Keratinocyte (primary cell): ENCODE measurements at regions not wholly inside any gene's neighbourhood (a gene's known extent, or its start where the extent isn't known, plus 50 kb on each side); places are given as distances from the start of the nearest gene placed in this dataset.

Source experiments
- DNase-seq: peaks from one replicate; pipeline ENCODE4 v3.0.0-alpha.2; 2011; ENCODE audit warnings: low read depth, missing footprints, low spot score
- FAIRE-seq: peaks from 2 replicates; lab custom pipeline; 2011; peaks lifted over from hg19 to GRCh38; lab: Jason Lieb, UNC
- H2AFZ ChIP-seq: 2 replicates; pipeline ENCODE4 v1.6.0; 2012; ENCODE audit warnings: low read length, control low read depth, inconsistent platforms; ENCODE audit not compliant: control insufficient read depth
- H3K27ac ChIP-seq: 2 replicates; pipeline ENCODE4 v1.5.1; 2011; ENCODE audit warnings: low read length; ENCODE audit not compliant: control insufficient read depth, insufficient read depth
- H3K27me3 ChIP-seq: 3 replicates; pipeline ENCODE4 v1.6.0; 2011; ENCODE audit warnings: low read length; ENCODE audit not compliant: control insufficient read depth, insufficient read depth; ENCODE audit errors: extremely low read depth
- H3K36me3 ChIP-seq, 2 experiments: 2 replicates in 1 of 2; 3 replicates in 1 of 2; pipeline ENCODE4 v1.5.1; 2011; ENCODE audit warnings: low read length in 2 of 2, mild to moderate bottlenecking in 1 of 2; ENCODE audit not compliant: control insufficient read depth in 2 of 2, insufficient read depth in 2 of 2; ENCODE audit errors: extremely low read depth in 1 of 2
- H3K4me1 ChIP-seq: 3 replicates; pipeline ENCODE4 v1.5.1; 2011; ENCODE audit warnings: low read length; ENCODE audit not compliant: control insufficient read depth, insufficient read depth; ENCODE audit errors: extremely low read depth
- H3K4me2 ChIP-seq: 3 replicates; pipeline ENCODE4 v1.6.0; 2011; ENCODE audit warnings: low read depth, low read length; ENCODE audit not compliant: control insufficient read depth, insufficient read depth; ENCODE audit errors: extremely low read depth
- H3K4me3 ChIP-seq, 3 experiments: fragments of 200-600 bp in 1 of 3; sonication (generic) in 1 of 3; 2 replicates in 2 of 3; 3 replicates in 1 of 3; pipeline ENCODE4 v1.5.1; 2011 to 2016; ENCODE audit warnings: low read length in 3 of 3, mild to moderate bottlenecking in 3 of 3, control low read depth in 2 of 3, inconsistent platforms in 1 of 3, low read depth in 1 of 3, mixed read lengths in 1 of 3, mixed run types in 1 of 3, moderate library complexity in 1 of 3; ENCODE audit not compliant: control insufficient read depth in 2 of 3, insufficient read depth in 2 of 3; ENCODE audit errors: extremely low read depth in 1 of 3
- H3K79me2 ChIP-seq: 2 replicates; pipeline ENCODE4 v1.6.0; 2012; ENCODE audit warnings: low read length; ENCODE audit not compliant: control insufficient read depth, insufficient read depth
- H3K9ac ChIP-seq: 3 replicates; pipeline ENCODE4 v1.6.0; 2011; ENCODE audit warnings: low read length; ENCODE audit not compliant: control insufficient read depth, insufficient read depth; ENCODE audit errors: extremely low read depth
- H3K9me1 ChIP-seq: 3 replicates; pipeline ENCODE4 v1.6.0; 2011; ENCODE audit warnings: low read length; ENCODE audit not compliant: control insufficient read depth, insufficient read depth; ENCODE audit errors: extremely low read depth
- H3K9me3 ChIP-seq: 2 replicates; pipeline ENCODE4 v1.5.1; 2012; ENCODE audit warnings: low read depth, low read length; ENCODE audit not compliant: control insufficient read depth
- H4K20me1 ChIP-seq: 3 replicates; pipeline ENCODE4 v1.6.0; 2011; ENCODE audit warnings: low read length; ENCODE audit not compliant: control insufficient read depth, insufficient read depth; ENCODE audit errors: extremely low read depth
- EZH2 ChIP-seq: IDR thresholded peaks from one replicate; pipeline ENCODE4 v1.6.1; 2012; ENCODE audit warnings: inconsistent platforms, mild to moderate bottlenecking, low read length, moderate library complexity
- dilution Hi-C: fragments of 300-500 bp; cut with MboI; formaldehyde crosslinking; loops from one replicate; pipeline ENCODE4 v1.7.0; 2020; ENCODE audit warnings: low sequenced_read_pairs; ENCODE audit not compliant: extremely low pct_ligation_motif_present
- TF ChIP-seq, protein P1 (sequence below), 3 experiments: IDR thresholded peaks in 1 of 3; conservative IDR thresholded peaks in 1 of 3; optimal IDR thresholded peaks in 1 of 3; 2 replicates in 2 of 3; 3 replicates in 1 of 3; pipeline versions ENCODE3 to v1.5.1; 2011; ENCODE audit warnings: low read length in 3 of 3, mild to moderate bottlenecking in 3 of 3, moderate library complexity in 2 of 3, control low read depth in 1 of 3, inconsistent platforms in 1 of 3; ENCODE audit not compliant: insufficient read depth in 2 of 3; ENCODE audit errors: extremely low read depth in 1 of 3

DNA sequence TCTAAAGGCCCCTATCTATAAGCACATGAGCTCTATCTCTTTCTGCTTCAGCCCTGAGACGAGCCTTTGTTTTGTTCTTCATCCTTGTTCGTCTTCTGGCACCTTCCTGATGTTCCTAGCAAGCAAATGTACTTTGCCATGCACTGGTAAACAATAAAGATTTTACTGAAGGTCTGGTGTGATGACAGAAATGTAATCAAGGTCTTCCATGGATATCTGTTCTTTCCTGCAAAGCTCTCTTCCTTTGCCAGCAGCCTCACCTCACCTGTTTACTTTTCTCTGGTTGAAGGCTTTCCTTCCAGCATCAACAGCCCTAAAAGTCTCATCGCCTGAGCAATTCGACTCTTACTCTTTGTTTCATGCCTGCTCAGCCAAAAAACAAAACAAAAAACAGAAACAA is 330.3 kb downstream of the PCNX1 start:
- Histone ChIP-seq H3K4me2 (no peak overlapping the region), H3K9me1 (no peaks in the 10 kb centered on the region), H3K9me3 (no peaks in the 10 kb centered on the region), H3K27ac (no peak overlapping the region), H3K27me3 (no peaks in the 10 kb centered on the region), H3K4me1 (peaks cover 19% of the 10 kb centered on the region), H3K4me3 (no peak overlapping the region), H3K9ac (no peak overlapping the region), H3K36me3 (no peaks in the 10 kb centered on the region), H4K20me1 (no peaks in the 10 kb centered on the region), H3K79me2 (no peaks in the 10 kb centered on the region), H2AFZ (no peak overlapping the region)
- dilution Hi-C loops: no loop called here
- TF ChIP-seq, protein P1, sequence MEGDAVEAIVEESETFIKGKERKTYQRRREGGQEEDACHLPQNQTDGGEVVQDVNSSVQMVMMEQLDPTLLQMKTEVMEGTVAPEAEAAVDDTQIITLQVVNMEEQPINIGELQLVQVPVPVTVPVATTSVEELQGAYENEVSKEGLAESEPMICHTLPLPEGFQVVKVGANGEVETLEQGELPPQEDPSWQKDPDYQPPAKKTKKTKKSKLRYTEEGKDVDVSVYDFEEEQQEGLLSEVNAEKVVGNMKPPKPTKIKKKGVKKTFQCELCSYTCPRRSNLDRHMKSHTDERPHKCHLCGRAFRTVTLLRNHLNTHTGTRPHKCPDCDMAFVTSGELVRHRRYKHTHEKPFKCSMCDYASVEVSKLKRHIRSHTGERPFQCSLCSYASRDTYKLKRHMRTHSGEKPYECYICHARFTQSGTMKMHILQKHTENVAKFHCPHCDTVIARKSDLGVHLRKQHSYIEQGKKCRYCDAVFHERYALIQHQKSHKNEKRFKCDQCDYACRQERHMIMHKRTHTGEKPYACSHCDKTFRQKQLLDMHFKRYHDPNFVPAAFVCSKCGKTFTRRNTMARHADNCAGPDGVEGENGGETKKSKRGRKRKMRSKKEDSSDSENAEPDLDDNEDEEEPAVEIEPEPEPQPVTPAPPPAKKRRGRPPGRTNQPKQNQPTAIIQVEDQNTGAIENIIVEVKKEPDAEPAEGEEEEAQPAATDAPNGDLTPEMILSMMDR (optimal IDR thresholded peaks at IDR 0.05 in 1 of 3, IDR thresholded peaks at IDR 0.05 in 1 of 3, conservative IDR thresholded peaks at IDR 0.05 in 1 of 3; ENCODE audit: extremely low read depth in 1 of 3, insufficient read depth in 2 of 3, low read length in 3 of 3): no peak
- no peak for TF ChIP-seq EZH2
- FAIRE-seq (no peak), DNase-seq (no peak)

- no peak overlapping the region for H2AFZ ChIP-seq
- H3K27me3 ChIP-seq: no peaks in the 10 kb centered on the region
- H3K4me1 ChIP-seq: peaks cover 19% of the 10 kb centered on the region
- H3K79me2 ChIP-seq: no peaks in the 10 kb centered on the region
- FAIRE-seq (no peak), DNase-seq (no peak)
- no peaks in the 10 kb centered on the region for H3K36me3 ChIP-seq
- no peaks in the 10 kb centered on the region for H3K9me3 ChIP-seq
- H3K9me1 ChIP-seq: no peaks in the 10 kb centered on the region
- H3K9ac ChIP-seq: no peak overlapping the region
- no peak overlapping the region for H3K4me2 ChIP-seq
- no peak overlapping the region for H3K27ac ChIP-seq
- H4K20me1 ChIP-seq: no peaks in the 10 kb centered on the region
- TF ChIP-seq, protein P1 (optimal IDR thresholded peaks at IDR 0.05 in 1 of 3, IDR thresholded peaks at IDR 0.05 in 1 of 3, conservative IDR thresholded peaks at IDR 0.05 in 1 of 3; ENCODE audit: extremely low read depth in 1 of 3, insufficient read depth in 2 of 3, low read length in 3 of 3): no peak
- TF ChIP-seq EZH2: no peak
- no peak overlapping the region for H3K4me3 ChIP-seq
- dilution Hi-C loops: no loop called here
Observed at GRCh38 chr14:71238835-71239234, 331.6 kb downstream of the PCNX1 start.
